Left forelimb (tissue), 1 donor: ENCODE measurements at regions not wholly inside any gene's neighbourhood (a gene's known extent, or its start where the extent isn't known, plus 50 kb on each side); places are given as distances from the start of the nearest gene placed in this dataset.
A peak's percentile ranks its signal among the peaks of the same experiment; 100 is the strongest.

Experiments
- DNase-seq: peaks from one replicate; pipeline ENCODE4 v3.0.0-alpha.2; 2018; ENCODE audit warnings: low spot score

DNA sequence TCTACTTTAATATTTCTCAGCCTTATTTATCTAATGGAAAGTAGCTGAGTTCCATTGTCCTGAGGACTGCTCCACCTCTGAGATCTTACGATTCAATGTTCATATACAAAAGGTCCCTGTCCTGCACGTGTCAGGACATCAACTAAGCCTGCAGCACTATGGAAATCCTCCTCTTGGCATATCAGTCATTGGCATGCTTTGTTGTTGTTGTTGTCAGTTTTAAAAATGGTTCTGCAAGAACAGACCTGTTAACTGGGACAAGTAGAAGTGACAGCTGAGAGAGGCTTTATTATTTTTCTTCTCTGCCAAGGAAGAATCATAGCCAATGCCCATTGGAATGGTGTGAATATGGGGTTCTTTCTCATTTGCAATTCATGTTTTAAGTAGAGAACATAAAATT, 450.1 kb upstream of the PKDCC start:
- DNase-seq = no peak

DNA sequence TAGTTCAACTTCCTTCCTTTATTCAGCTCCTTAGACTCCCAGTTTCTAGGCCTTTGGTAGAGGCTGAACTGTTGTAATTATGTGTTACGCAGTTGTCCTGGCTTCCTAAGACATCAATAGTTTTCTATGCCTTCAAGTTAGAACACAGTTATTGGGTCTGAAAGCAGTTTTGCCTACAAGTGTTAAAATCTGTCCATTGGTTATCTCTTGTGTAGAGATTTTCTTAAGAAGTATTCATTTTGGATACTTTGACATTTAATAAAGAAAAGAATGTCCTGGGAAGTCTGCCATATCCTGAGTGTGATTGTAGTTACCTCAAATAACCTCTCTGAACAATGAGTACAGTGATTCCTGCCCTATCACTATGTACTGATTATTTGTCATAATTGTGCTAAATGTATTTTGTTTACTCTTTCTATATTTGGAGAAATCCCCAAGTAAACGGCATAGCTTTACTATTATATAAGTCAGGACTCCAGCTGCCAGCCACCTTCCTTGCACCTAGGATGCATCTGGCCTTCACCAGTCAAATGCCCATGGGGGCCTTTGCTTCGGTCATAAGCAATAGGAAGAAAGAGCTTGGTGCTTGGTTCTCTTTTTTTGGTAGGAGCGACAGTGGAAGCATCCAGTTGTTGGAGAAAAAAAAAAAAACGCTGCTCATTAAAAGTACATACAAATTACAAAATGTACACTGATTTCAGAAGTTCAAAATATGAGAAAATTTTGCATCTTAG, 449.5 kb upstream of the PKDCC start:
- DNase-seq = no peak

- no peak for DNase-seq
Measured at GRCh38 chr2:41600460-41600859, 447.4 kb upstream of the PKDCC start.

DNA sequence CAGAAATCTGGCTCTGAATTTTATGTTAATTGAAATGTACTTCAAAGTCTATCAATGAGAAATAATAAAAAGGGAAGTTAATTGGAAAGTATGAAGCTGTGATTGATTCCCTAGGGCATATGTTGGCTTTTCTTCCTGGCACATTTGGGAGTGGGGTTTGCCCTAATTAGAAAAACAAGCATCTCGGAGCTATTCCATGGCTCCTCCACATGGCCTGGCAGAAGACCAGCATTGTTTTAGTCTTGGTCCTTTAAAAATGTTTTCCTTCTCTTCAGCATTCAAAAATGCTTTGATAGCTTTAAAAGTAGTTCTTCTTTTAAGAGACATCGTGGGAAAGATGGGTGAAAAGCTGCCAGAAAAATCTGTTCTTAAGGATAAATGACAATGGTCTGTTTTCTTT, 445.5 kb upstream of the PKDCC start:
- DNase-seq = no peak

GRCh38 chr2:41605311-41605710, 442.5 kb upstream of the PKDCC start:
- DNase-seq = no peak

- no peak for DNase-seq
Measured at GRCh38 chr2:41605914-41606313, 441.9 kb upstream of the PKDCC start.

- DNase-seq = peak; percentile 66
Measured at GRCh38 chr2:41610501-41611190, 437.2 kb upstream of the PKDCC start.

GRCh38 chr2:41618754-41619153, 429.1 kb upstream of the PKDCC start:
- DNase-seq = no peak

DNA sequence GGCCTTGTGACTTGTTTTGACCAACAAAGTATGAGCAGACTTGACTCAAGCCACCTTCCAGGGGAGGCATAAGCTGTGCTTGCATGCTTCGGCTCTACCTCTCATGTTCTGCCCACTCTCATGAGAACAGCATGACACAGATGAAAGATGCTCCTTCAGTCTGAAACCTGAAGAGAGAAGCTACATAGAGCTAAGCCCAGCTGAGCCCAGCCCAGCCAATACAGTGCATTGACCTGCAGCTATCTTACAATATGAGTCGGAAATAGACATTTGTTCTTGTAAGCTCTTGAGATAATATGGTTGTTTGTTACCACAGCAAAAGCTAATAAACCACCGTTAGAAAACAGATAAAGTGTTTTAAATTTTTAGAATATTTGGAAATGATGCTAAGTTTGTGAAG, 426.7 kb upstream of the PKDCC start:
- DNase-seq = no peak

GRCh38 chr2:41621563-41621962, 426.3 kb upstream of the PKDCC start:
- no peak for DNase-seq

GRCh38 chr2:41622301-41622700, 425.5 kb upstream of the PKDCC start:
- DNase-seq = no peak

- no peak for DNase-seq
Measured at GRCh38 chr2:41626936-41627335, 420.9 kb upstream of the PKDCC start.

- DNase-seq = no peak
Measured at GRCh38 chr2:41634686-41635085, 413.1 kb upstream of the PKDCC start.

GRCh38 chr2:41644936-41645335, 402.9 kb upstream of the PKDCC start:
- no peak for DNase-seq

DNA sequence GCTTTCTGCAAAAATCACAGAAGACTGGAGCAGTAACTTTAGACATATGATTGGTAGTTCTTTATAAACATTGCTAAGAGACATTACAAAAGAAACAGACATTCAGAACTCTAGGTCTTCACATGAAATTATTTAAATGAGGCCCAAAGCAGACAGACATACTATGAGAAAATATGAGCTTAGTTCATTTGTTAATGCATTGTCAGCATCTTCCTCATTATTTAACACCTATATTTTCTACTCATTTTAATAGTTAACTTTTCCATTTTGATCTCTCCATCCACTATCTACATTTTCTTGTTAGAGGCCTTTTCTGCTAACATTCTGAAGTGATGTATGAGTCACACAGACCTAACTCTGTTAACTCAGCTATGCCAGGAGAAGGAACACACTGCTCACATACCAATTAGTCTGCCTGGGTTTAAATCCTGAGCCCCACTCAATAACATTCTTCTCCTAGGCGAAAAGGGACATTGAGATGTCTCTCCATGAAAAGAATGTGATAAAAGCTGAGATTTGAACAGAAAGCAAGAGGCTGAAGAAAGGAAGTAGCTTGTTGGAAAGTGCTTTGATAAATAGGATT, 400.3 kb upstream of the PKDCC start:
- DNase-seq = no peak

- no peak for DNase-seq
Measured at GRCh38 chr2:41657226-41657625, 390.6 kb upstream of the PKDCC start.

DNA sequence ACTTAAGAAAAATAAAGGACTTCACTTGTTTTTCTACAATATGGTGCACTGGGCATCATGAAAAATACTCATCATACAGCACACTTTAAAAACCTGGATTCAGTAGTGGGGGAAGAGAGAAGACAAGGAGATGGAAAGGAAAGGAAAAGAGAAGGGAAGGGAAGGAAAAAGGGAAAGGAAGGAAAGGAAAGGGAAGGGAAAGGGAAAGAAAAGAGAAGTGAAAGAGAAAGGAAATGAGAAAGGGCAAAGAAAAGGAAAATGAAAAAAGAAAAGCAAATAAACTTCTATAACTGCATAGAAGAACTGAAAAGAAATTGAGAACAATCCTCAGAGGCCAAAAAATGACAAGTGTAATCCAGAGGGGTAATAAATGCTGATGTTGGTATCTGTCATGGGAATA, 388.1 kb upstream of the PKDCC start:
- DNase-seq = no peak

DNA sequence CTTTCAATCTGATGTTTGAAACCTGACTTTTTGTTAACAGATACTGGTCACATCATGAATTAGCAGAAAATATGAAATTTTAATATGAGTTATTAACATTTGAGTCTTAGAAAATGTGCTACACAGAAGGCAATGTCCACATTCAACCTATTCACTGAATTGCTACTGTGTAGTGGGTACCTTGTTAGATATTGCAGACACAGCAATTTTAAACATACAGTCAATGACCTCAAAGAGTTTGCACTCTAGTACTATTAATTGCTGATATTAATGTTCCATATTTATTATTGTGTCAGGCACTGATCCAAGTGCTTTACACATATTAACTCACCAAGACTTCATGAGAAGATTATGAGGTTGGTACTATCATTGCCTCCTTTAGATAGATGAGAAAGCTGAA, 385.4 kb upstream of the PKDCC start:
- DNase-seq = no peak

DNA sequence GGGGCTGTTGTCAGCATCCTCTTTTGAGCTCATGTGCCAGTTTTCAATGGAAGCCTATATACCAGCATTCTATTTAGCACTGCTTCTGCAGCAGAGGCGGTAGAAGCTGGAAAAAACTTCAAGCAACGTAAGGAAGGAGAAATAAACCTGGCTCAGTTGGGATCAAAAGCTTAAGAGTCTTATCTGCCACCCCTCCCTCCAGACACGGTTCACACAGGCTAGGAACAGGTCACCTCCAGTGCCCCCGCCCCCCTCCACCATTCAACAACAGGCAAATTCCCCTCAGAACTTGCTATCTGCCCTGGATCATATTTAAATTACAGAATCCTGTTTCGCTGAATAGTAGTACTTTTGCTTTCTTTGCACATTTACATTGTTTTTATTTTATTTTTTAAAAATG, 384.8 kb upstream of the PKDCC start:
- DNase-seq = no peak

DNA sequence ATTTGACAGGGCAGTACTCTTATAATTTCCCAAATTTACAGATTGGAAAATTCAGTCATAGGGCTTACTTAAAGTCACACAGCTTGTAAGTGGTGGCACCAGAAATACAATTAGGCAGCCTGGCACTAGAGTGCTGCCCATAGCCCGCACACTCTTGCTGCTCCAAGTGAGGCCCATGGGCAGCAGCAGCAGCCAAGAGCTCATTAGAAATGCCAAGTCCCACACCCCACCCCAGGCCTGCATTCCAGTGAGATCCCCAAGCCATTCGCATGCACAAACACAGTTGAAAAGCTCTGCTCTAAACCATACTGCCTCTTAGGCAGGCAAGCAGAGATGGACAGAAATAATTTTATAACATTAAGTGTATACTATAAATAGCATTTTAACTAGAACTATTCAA, 379.3 kb upstream of the PKDCC start:
- DNase-seq = no peak

DNA sequence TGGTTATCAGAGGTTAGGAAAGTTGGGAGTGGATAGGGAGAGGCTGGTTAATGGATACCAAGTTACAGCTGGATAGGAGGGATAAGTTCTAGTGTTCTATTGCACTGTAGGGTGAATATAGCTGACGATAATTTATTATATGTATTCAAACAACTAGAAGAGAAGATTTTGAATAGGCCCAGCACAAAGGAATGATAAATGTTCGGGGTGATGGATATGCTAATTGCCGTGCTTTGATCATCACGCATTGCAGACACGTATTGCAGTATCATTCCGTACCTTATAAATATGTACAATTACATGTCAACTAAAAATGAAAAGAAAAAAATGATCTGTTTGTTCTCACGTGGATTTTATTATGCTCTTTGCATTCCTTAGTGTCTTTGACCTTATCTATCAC, 369.2 kb upstream of the PKDCC start:
- no peak for DNase-seq

GRCh38 chr2:41686156-41686555, 361.7 kb upstream of the PKDCC start:
- no peak for DNase-seq

GRCh38 chr2:41691561-41691960, 356.3 kb upstream of the PKDCC start:
- no peak for DNase-seq
